Sigmoid colon (tissue), 6 donors: ENCODE measurements at regions not wholly inside any gene's neighbourhood (a gene's known extent, or its start where the extent isn't known, plus 50 kb on each side); places are given as distances from the start of the nearest gene placed in this dataset.

ENCODE experiments used
- DNase-seq: peaks from one replicate; pipeline ENCODE4 v3.0.0-alpha.2; 2019
- H3K27ac ChIP-seq, 4 donors: fragments of 200-600 bp; sonication (generic); one replicate each; pipeline ENCODE4 v1.5.1; 2016 to 2019; ENCODE audit warnings: mild to moderate bottlenecking in 1 of 4
- H3K27me3 ChIP-seq, 3 donors: fragments of 200-600 bp; sonication (generic); one replicate each; pipeline ENCODE4 v1.5.1; 2019; ENCODE audit warnings: mild to moderate bottlenecking in 1 of 3
- H3K36me3 ChIP-seq, 4 donors: fragments of 200-600 bp; sonication (generic); one replicate each; pipeline ENCODE4 v1.5.1; 2016 to 2019
- H3K4me1 ChIP-seq, 4 donors: fragments of 200-600 bp; sonication (generic); one replicate each; pipeline ENCODE4 v1.5.1; 2017 to 2019
- H3K4me3 ChIP-seq, 4 donors: fragments of 200-600 bp; sonication (generic); one replicate each; pipeline ENCODE4 v1.5.1; 2017 to 2019; ENCODE audit warnings: mild to moderate bottlenecking in 2 of 4, moderate library complexity in 1 of 4
- H3K9me3 ChIP-seq, 4 donors: fragments of 200-600 bp in 3 of 4; sonication (generic) in 3 of 4; one replicate each; pipeline versions ENCODE4 v1.5.1 to v1.6.1; 2013 to 2019
- CTCF ChIP-seq, 4 experiments: fragments of 450-650 bp in 3 of 4; fragments of 200-600 bp in 1 of 4; IDR thresholded peaks; one replicate each; pipeline ENCODE4 v1.5.1; 2016 to 2019; ENCODE audit warnings: antibody characterized with exemption in 4 of 4, mild to moderate bottlenecking in 3 of 4, moderate library complexity in 2 of 4
- EP300 ChIP-seq, 4 donors: sonication (generic); formaldehyde crosslinking; IDR thresholded peaks; one replicate each; pipeline ENCODE4 v1.6.1; 2017; ENCODE audit warnings: antibody characterized with exemption in 4 of 4
- POLR2A ChIP-seq, 2 donors: fragments of 450-650 bp; IDR thresholded peaks; one replicate each; pipeline ENCODE4 v1.6.1; 2016; ENCODE audit warnings: antibody characterized with exemption in 2 of 2, mild to moderate bottlenecking in 2 of 2, moderate library complexity in 2 of 2
- POLR2AphosphoS5 ChIP-seq, 4 donors: sonication (generic); formaldehyde crosslinking; IDR thresholded peaks; one replicate each; pipeline ENCODE4 v1.6.1; 2017; ENCODE audit warnings: antibody characterized with exemption in 4 of 4
- WGBS, 2 donors: extraction: QIAGEN DNeasy Blood & Tissue Kit; methylation state at CpG; one replicate each; pipeline ENCODE4 v1.1.7; 2013; 5-methylcytosine and 5-hydroxymethylcytosine counted together
- intact Hi-C: fragments of 100-400 bp; cut with DNase I; formaldehyde crosslinking; loops from one replicate; pipeline ENCODE4 v1.15.1; 2023
- donor health status: healthy with polysubstance abuse.
- donor health status: healthy.

- WGBS, 2 donors: 57 to 78% methylated on average over 4 of the region's 4 CpGs
- H3K27ac ChIP-seq: no peak overlapping the region
- no peaks in the 10 kb centered on the region for H3K4me1 ChIP-seq
- TF ChIP-seq POLR2AphosphoS5 (IDR thresholded peaks at IDR 0.05): no peak
- TF ChIP-seq POLR2A (IDR thresholded peaks at IDR 0.05): no peak
- no peak for TF ChIP-seq CTCF (IDR thresholded peaks at IDR 0.05)
- TF ChIP-seq EP300 (IDR thresholded peaks at IDR 0.05): no peak
- DNase-seq: no peak
- H3K9me3 ChIP-seq: no peaks in the 10 kb centered on the region
- H3K36me3 ChIP-seq: no peaks in the 10 kb centered on the region
- intact Hi-C loops: no loop called here
- H3K27me3 ChIP-seq: no peaks in the 10 kb centered on the region
- no peak overlapping the region for H3K4me3 ChIP-seq
Observed at GRCh38 chr12:98149691-98150210, 365.6 kb upstream of the TMPO start.

- no peak for DNase-seq
- intact Hi-C loops: no loop called here
Observed at GRCh38 chr12:98151105-98151590, 364.2 kb upstream of the TMPO start.

GRCh38 chr12:98151984-98152383, 363.4 kb upstream of the TMPO start:
- 38 to 69% methylated on average over 1 of the region's 1 CpG for WGBS, 2 donors
- TF ChIP-seq POLR2AphosphoS5 (IDR thresholded peaks at IDR 0.05): no peak

More at GRCh38 chr12:98151105-98151590, 364.2 kb upstream of the TMPO start:
- no peak overlapping the region for H3K4me3 ChIP-seq
- no peaks in the 10 kb centered on the region for H3K27me3 ChIP-seq
- no peaks in the 10 kb centered on the region for H3K36me3 ChIP-seq
- H3K9me3 ChIP-seq: no peaks in the 10 kb centered on the region
- no peak overlapping the region for H3K27ac ChIP-seq
- 70 to 77% methylated on average over 4 of the region's 4 CpGs for WGBS, 2 donors
- TF ChIP-seq EP300 (IDR thresholded peaks at IDR 0.05): no peak
- no peaks in the 10 kb centered on the region for H3K4me1 ChIP-seq

GRCh38 chr12:98154850-98155249, 360.5 kb upstream of the TMPO start:
- DNase-seq: no peak

More at GRCh38 chr12:98151984-98152383, 363.4 kb upstream of the TMPO start:
- H3K9me3 ChIP-seq: no peaks in the 10 kb centered on the region
- intact Hi-C loops: no loop called here
- H3K27ac ChIP-seq: no peak overlapping the region
- no peak for DNase-seq
- H3K4me1 ChIP-seq: no peaks in the 10 kb centered on the region
- H3K4me3 ChIP-seq: no peak overlapping the region
- H3K36me3 ChIP-seq: no peaks in the 10 kb centered on the region
- H3K27me3 ChIP-seq: no peaks in the 10 kb centered on the region

GRCh38 chr12:98156697-98157096, 358.7 kb upstream of the TMPO start:
- DNase-seq: no peak
- Histone ChIP-seq H3K4me1 (no peaks in the 10 kb centered on the region), H3K27ac (no peak overlapping the region), H3K27me3 (no peaks in the 10 kb centered on the region), H3K4me3 (no peak overlapping the region), H3K36me3 (no peaks in the 10 kb centered on the region), H3K9me3 (no peaks in the 10 kb centered on the region)
- TF ChIP-seq POLR2A (IDR thresholded peaks at IDR 0.05) (no peak), POLR2AphosphoS5 (IDR thresholded peaks at IDR 0.05) (no peak)
- 76 to 84% methylated on average over 2 of the region's 2 CpGs for WGBS, 2 donors
- intact Hi-C loops: no loop called here

More at GRCh38 chr12:98154850-98155249, 360.5 kb upstream of the TMPO start:
- intact Hi-C loops: no loop called here
- no peaks in the 10 kb centered on the region for H3K4me1 ChIP-seq
- H3K9me3 ChIP-seq: no peaks in the 10 kb centered on the region
- H3K4me3 ChIP-seq: no peak overlapping the region
- no peak overlapping the region for H3K27ac ChIP-seq
- WGBS, 2 donors: 10 to 23% methylated on average over 4 of the region's 4 CpGs
- no peaks in the 10 kb centered on the region for H3K36me3 ChIP-seq
- TF ChIP-seq CTCF (IDR thresholded peaks at IDR 0.05) (no peak), POLR2AphosphoS5 (IDR thresholded peaks at IDR 0.05) (no peak), POLR2A (IDR thresholded peaks at IDR 0.05) (no peak), EP300 (IDR thresholded peaks at IDR 0.05) (no peak)
- H3K27me3 ChIP-seq: no peaks in the 10 kb centered on the region

- Histone ChIP-seq H3K27ac (no peak overlapping the region), H3K27me3 (no peaks in the 10 kb centered on the region), H3K9me3 (no peaks in the 10 kb centered on the region), H3K4me1 (no peaks in the 10 kb centered on the region), H3K4me3 (no peak overlapping the region), H3K36me3 (no peaks in the 10 kb centered on the region)
- no peak for TF ChIP-seq EP300 (IDR thresholded peaks at IDR 0.05)
- no peak for TF ChIP-seq POLR2A (IDR thresholded peaks at IDR 0.05)
- no peak for TF ChIP-seq CTCF (IDR thresholded peaks at IDR 0.05)
- no peak for TF ChIP-seq POLR2AphosphoS5 (IDR thresholded peaks at IDR 0.05)
- intact Hi-C loops: no loop called here
- WGBS, 2 donors: 30 to 69% methylated on average over 5 of the region's 5 CpGs
- DNase-seq: no peak
Observed at GRCh38 chr12:98162906-98163678, 352.3 kb upstream of the TMPO start.
